Activated CD4-positive, alpha-beta T cell treated with anti-CD3 and anti-CD28 coated beads for 4 hours (primary cell): ENCODE measurements at regions not wholly inside any gene's neighbourhood (a gene's known extent, or its start where the extent isn't known, plus 50 kb on each side); places are given as distances from the start of the nearest gene placed in this dataset.
"Not testable (repeated sequence)": the region's sequence is repeated elsewhere in the genome, so short reads cannot be mapped to it uniquely, and the experiment has no call there.

Experiments used
- DNase-seq, 2 donors: peaks; one replicate each; pipeline ENCODE4 v3.0.0-alpha.2; 2020

GRCh38 chr4:138413273-138413672 is 171.1 kb upstream of the SLC7A11 start:
- DNase-seq = no peak

GRCh38 chr4:138412847-138413246 is 170.7 kb upstream of the SLC7A11 start:
- no peak for DNase-seq

- no peak for DNase-seq
These were observed 168.1 kb upstream of the SLC7A11 start for GRCh38 chr4:138410266-138410665.

DNA sequence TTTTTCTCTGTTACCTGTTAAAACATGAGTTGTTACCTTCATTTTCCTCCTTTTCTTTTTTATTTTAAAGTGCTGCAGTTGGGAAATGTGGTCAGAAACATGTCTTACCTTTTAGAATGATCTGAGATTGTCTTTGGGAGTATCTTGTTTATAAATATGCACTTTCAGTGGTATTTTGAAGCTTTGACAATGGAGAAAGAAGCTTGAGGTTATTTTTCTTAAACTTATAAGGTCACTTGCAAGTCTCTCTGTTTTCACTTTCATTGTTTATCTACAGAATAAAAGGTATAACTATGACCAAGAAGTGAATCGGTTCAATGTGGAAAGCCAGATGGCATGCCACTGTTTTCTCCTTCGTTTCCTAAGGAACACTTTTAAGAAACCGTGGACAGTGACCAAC is 167.5 kb upstream of the SLC7A11 start:
- no peak for DNase-seq

DNA sequence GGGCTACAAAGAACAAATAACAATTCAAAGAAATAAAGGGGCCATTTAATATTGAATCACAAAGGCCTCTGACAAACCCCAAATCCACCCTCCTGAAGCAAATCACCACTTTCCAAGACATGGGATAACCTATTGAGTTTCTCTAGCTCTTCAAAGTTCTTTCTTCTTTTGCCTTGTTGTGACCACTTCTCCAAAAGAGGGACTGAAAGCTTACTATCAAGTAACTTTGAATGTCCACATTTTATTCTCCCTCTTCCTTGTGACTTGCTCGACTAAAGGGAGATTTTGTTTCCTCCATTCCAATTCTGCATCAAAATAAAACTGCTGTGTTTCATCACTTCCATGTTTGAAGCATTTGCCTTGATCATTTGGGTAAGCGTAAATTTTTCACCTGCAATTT is 166.6 kb upstream of the SLC7A11 start:
- DNase-seq = no peak

DNA sequence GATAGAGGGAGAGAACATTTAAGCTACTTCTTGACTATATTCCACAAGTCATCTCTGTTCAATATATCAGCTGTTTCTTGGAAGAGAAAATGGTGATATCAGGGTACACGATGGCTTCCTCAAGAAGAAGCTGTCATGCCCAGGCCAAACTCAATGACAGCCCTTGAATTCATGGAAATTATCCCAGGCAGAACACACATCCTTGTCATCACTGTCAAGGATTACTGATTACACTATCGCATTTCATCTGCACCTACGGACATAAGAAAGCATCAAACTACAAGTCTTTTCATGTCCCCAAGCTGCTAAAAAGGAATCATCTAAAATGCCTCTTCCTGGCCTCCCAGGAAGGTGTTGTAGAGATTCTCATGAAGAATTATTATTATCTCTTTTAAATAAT is 165.2 kb upstream of the SLC7A11 start:
- DNase-seq = no peak

GRCh38 chr4:138406876-138407275 is 164.7 kb upstream of the SLC7A11 start:
- DNase-seq = no peak

- DNase-seq = no peak
These were observed 163.9 kb upstream of the SLC7A11 start for GRCh38 chr4:138405934-138406567.

DNA sequence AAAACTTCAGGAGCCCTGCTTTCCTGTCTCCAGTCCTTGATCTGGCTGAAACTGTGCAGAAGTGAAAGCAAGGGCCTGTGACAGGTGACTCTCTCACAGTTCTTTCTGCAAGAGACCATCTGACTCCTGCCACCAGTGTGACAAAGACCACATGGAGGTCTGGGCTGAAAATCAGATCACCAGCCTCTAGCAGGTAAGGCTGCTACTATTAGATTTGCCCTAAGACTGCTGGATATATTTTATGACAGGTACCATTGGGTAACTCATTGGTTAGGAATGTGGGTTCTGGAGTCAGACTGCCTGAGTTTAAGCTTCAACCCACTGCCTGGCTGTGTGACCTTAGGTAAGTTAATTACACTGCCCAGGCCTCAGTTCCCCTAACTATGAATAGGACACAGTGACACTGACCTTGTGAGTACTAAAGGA is 163.3 kb upstream of the SLC7A11 start:
- DNase-seq = no peak

GRCh38 chr4:138404801-138405200 is 162.7 kb upstream of the SLC7A11 start:
- DNase-seq = no peak

DNA sequence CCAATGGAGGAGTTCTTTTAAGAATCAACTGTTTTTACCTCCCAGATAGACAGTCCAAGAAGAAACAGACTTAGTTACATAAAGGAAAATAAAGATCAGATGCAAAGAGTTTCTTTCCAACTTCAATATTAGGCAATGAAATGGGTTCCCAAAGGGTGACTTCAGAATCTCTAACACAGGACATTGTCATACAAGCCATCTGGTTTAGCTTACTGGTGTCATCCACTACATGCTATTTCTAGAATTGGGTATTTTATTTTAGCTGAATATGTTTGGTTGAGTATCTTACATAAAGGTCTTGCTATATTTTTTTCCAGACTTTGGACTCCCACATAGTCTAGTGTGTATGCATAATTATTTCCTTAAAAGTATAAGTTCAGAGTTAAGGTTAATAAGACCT is 162.1 kb upstream of the SLC7A11 start:
- no peak for DNase-seq

GRCh38 chr4:138401334-138401733 is 159.2 kb upstream of the SLC7A11 start:
- no peak for DNase-seq

DNA sequence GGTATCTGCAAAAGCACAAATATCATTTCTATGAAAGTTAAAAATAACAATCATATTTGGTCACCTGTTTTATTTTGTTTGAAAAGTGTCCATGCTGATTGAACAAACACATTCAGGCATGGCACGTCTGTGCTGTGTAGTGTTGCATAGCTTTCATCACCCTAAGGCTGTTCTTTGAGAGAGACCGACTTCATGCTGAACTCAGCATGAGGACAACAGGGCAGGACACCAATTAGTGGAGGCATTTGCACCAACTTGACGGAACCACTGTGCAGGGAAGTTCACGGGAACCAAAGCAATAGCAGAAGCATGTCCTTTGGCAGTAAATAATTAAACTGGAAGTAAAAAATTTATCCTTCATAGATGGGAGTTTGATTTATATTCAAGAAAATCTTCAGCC is 158.4 kb upstream of the SLC7A11 start:
- DNase-seq = no peak

GRCh38 chr4:138400066-138400465 is 157.9 kb upstream of the SLC7A11 start:
- no peak for DNase-seq

DNA sequence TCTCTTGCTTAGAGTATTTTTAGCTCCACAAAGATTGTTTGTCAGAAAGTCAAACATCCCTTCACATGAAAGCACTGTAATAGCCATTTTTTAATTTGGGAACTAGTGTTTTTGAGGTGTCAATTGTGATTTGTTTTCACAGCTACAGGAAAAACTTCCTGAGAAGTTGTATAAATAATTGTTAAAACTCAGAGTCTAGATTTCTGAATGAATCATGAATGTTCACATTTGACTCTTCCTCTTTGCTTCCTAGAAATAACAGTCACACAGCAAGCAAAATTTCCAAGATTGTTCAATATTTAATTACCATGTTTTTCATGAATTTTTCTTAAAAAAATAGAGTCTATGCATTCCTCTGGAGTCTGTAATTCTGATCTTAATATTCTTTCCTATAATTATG is 156.9 kb upstream of the SLC7A11 start:
- DNase-seq = no peak

DNA sequence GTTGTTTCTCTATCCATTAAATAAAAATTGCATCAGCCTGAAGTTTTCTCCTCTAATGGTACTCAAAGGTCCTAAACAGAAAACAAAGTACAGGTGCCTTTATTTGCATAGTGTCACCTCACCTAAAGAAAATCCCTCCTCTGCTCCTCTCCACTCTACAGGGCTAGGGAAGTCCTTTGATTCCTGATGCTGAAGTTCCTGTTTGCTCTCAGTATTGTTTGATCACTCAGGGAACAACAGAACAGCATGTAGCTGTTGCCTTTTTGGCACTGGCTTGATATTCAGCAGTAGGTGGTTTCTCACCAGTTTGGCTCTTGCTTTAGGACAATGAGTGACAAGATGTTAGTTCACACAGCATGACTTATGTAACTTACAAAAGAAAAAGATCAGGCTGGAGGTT is 156.2 kb upstream of the SLC7A11 start:
- DNase-seq = no peak

- DNase-seq = no peak
These were observed 151.9 kb upstream of the SLC7A11 start for GRCh38 chr4:138393886-138394610.

GRCh38 chr4:138392751-138393308 is 150.7 kb upstream of the SLC7A11 start:
- no peak for DNase-seq

- DNase-seq = no peak
These were observed 148.0 kb upstream of the SLC7A11 start for GRCh38 chr4:138389976-138390685.

- no peak for DNase-seq
These were observed 132.8 kb upstream of the SLC7A11 start for GRCh38 chr4:138374947-138375346.

DNA sequence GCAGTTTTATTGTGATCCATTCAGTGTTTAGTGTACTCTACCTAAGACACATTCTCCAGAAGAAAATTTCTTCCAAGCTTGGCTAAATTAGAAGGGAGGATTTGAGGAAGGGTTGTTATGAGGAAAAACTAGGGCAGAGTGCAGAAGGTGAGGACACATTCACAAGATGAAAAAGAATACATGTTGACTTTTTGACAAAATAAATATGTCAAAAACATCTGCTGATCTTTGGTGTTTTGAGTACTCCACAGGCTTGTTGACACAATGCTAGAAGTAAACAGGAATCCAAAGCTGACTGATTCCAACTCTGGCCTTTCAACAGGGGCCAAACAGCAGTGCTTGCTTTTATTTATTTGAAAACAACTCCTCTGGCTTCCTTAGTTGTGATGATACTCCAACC is 125.8 kb upstream of the SLC7A11 start:
- no peak for DNase-seq

DNA sequence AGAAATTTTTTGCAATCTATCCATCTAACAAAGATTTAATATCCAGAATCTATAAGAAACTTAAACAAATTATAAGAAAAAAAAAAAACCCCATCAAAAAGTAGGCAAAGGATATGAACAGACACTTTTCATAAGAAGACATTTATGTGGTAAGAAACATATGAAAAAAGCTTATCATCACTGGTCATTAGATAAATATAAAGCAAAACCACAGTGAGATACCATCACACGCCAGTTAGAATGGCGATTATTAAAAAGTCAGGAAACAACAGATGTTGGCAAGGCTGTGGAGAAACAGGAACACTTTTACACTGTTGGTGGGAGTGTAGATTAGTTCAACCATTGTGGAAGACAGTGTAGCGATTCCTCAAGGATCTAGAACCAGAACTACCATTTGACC is 110.3 kb upstream of the SLC7A11 start:
- not testable (repeated sequence) for DNase-seq

DNA sequence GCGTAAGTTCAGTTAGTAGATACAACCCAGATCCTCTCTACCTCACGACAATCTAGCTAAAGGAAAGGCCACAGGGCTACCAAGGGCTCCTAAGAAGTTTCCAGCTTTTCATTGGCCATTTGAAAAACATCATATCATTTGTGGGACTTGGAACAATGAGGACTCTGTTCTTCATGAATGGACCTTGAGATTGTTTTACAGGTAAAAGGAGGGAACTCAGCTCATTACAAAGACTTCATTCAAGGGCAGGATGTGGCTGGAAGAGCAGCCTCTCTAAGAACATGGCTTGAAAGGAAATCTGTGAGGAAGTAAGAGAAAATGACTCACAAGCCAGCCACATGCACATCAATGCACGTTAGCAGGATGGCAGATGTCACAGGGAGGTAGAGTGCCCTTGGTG is 105.9 kb upstream of the SLC7A11 start:
- no peak for DNase-seq

GRCh38 chr4:138347561-138347960 is 105.4 kb upstream of the SLC7A11 start:
- no peak for DNase-seq
